GM23338 (cell line): ENCODE measurements at regions not wholly inside any gene's neighbourhood (a gene's known extent, or its start where the extent isn't known, plus 50 kb on each side); places are given as distances from the start of the nearest gene placed in this dataset.

Source experiments
- ATAC-seq: fragments of 200-7000 bp; cut with Tn5 transposase; 3 replicates; pipeline ENCODE4 v1.9.1; 2020
- DNase-seq: peaks from one replicate; pipeline ENCODE4 v3.0.0-alpha.2; 2015; ENCODE audit warnings: low spot score
- H2AFZ ChIP-seq: fragments of 200-600 bp; sonication (generic); 2 replicates; pipeline ENCODE4 v1.8.0; 2016; ENCODE audit warnings: antibody characterized with exemption, mild to moderate bottlenecking, moderate library complexity
- H3F3A ChIP-seq: fragments of 200-600 bp; sonication (generic); replicated peaks from 2 replicates; pipeline ENCODE4 v1.8.0; 2017; ENCODE audit warnings: antibody characterized with exemption, mixed run types, low read depth
- H3K27ac ChIP-seq: fragments of 200-600 bp; sonication (generic); 2 replicates; pipeline ENCODE4 v1.6.1; 2016; ENCODE audit warnings: low read depth
- H3K27me3 ChIP-seq: fragments of 200-600 bp; sonication (generic); 2 replicates; pipeline ENCODE4 v1.8.0; 2016; ENCODE audit warnings: mild to moderate bottlenecking, mixed run types, moderate library complexity; ENCODE audit not compliant: insufficient read depth
- H3K36me3 ChIP-seq: fragments of 200-600 bp; sonication (generic); 2 replicates; pipeline ENCODE4 v1.8.0; 2016; ENCODE audit warnings: mild to moderate bottlenecking; ENCODE audit not compliant: insufficient read depth
- H3K4me1 ChIP-seq: fragments of 200-600 bp; sonication (generic); 2 replicates; pipeline ENCODE4 v1.8.0; 2016; ENCODE audit warnings: mild to moderate bottlenecking, moderate library complexity; ENCODE audit not compliant: insufficient read depth
- H3K4me2 ChIP-seq: fragments of 200-600 bp; sonication (generic); 2 replicates; pipeline ENCODE4 v1.7.1; 2017; ENCODE audit warnings: mixed run types
- H3K4me3 ChIP-seq: fragments of 200-600 bp; sonication (generic); 2 replicates; pipeline ENCODE4 v1.6.1; 2016; ENCODE audit warnings: mixed run types
- H3K79me2 ChIP-seq: fragments of 200-600 bp; sonication (generic); replicated peaks from 2 replicates; pipeline ENCODE4 v1.8.0; 2017; ENCODE audit warnings: mild to moderate bottlenecking; ENCODE audit not compliant: insufficient read depth
- H3K9me2 ChIP-seq: fragments of 200-600 bp; sonication (generic); 2 replicates; pipeline ENCODE4 v1.8.0; 2017; ENCODE audit not compliant: insufficient read depth
- H4K20me1 ChIP-seq: fragments of 200-600 bp; sonication (generic); replicated peaks from 2 replicates; pipeline ENCODE4 v1.8.0; 2017; ENCODE audit warnings: mild to moderate bottlenecking; ENCODE audit not compliant: insufficient read depth
- H3K27ac Mint-ChIP-seq: 2 replicates; pipeline ENCODE4 v1.8.0; 2020; ENCODE audit warnings: inconsistent platforms, mild to moderate bottlenecking, moderate library complexity, mixed read lengths
- H3K27me3 Mint-ChIP-seq: 3 replicates; pipeline ENCODE4 v1.8.0; 2022; ENCODE audit warnings: low read depth, mild to moderate bottlenecking, moderate library complexity, mixed read lengths, inconsistent platforms; ENCODE audit not compliant: insufficient read depth, poor library complexity
- H3K36me3 Mint-ChIP-seq: 3 replicates; pipeline ENCODE4 v1.8.0; 2021; ENCODE audit warnings: low read depth, mild to moderate bottlenecking, inconsistent platforms, moderate library complexity, mixed read lengths
- H3K4me1 Mint-ChIP-seq: 3 replicates; pipeline ENCODE4 v1.8.0; 2020; ENCODE audit warnings: mild to moderate bottlenecking, inconsistent platforms, mixed read lengths
- H3K4me3 Mint-ChIP-seq: 3 replicates; pipeline ENCODE4 v1.8.0; 2021; ENCODE audit warnings: moderate library complexity, mild to moderate bottlenecking, inconsistent platforms, mixed read lengths
- H3K9me3 Mint-ChIP-seq: 3 replicates; pipeline ENCODE4 v1.8.0; 2020; ENCODE audit warnings: moderate library complexity, mild to moderate bottlenecking, inconsistent platforms, mixed read lengths
- CREB1 ChIP-seq: fragments of 250-450 bp; sonication (Bioruptor Pico); IDR thresholded peaks from 2 replicates; pipeline ENCODE4 v1.5.0; 2020; ENCODE audit warnings: low read depth, mild to moderate bottlenecking, moderate library complexity
- CTCF ChIP-seq, 2 experiments: fragments of 200-600 bp in 1 of 2; sonication (generic) in 1 of 2; conservative IDR thresholded peaks; 2 replicates each; pipeline versions ENCODE4 v1.5.1 to v1.6.1; 2016 to 2017; ENCODE audit warnings: antibody characterized with exemption in 2 of 2, low read depth in 2 of 2, mild to moderate bottlenecking in 2 of 2, moderate library complexity in 1 of 2
- ETS1 ChIP-seq: IDR thresholded peaks from 2 replicates; pipeline ENCODE4 v1.6.1; 2016; ENCODE audit warnings: antibody characterized with exemption
- EZH2 ChIP-seq: fragments of 200-600 bp; sonication (generic); IDR thresholded peaks from one replicate; pipeline ENCODE4 v1.8.0; 2017; ENCODE audit warnings: antibody characterized with exemption, mild to moderate bottlenecking, low read depth; ENCODE audit not compliant: unreplicated experiment
- JUNB ChIP-seq: IDR thresholded peaks from one replicate; pipeline ENCODE4 v1.6.1; 2016; ENCODE audit warnings: antibody characterized with exemption; ENCODE audit not compliant: unreplicated experiment
- NANOG ChIP-seq: IDR thresholded peaks from 2 replicates; pipeline ENCODE4 v1.6.1; 2016; ENCODE audit warnings: antibody characterized with exemption, borderline replicate concordance
- POLR2AphosphoS5 ChIP-seq: IDR thresholded peaks from 2 replicates; pipeline ENCODE4 v1.6.1; 2016; ENCODE audit warnings: antibody characterized with exemption, low read depth
- REST ChIP-seq: IDR thresholded peaks from one replicate; pipeline ENCODE4 v1.6.1; 2018; ENCODE audit warnings: antibody characterized with exemption; ENCODE audit not compliant: unreplicated experiment
- STAT1 ChIP-seq: IDR thresholded peaks from one replicate; pipeline ENCODE4 v1.6.1; 2016; ENCODE audit warnings: antibody characterized with exemption; ENCODE audit not compliant: unreplicated experiment
- ZNF114 ChIP-seq: fragments of 250-450 bp; sonication (Bioruptor Pico); IDR thresholded peaks from 2 replicates; pipeline ENCODE4 v1.5.0; 2020; ENCODE audit warnings: mild to moderate bottlenecking, moderate library complexity
- ZNF331 ChIP-seq: fragments of 250-450 bp; sonication (Bioruptor Pico); IDR thresholded peaks from 2 replicates; pipeline ENCODE4 v1.5.0; 2020; ENCODE audit warnings: low read depth, mild to moderate bottlenecking, moderate library complexity
- ZNF462 ChIP-seq: fragments of 250-450 bp; sonication (Bioruptor Pico); IDR thresholded peaks from 2 replicates; pipeline ENCODE4 v1.5.0; 2020; ENCODE audit warnings: mild to moderate bottlenecking, moderate library complexity

- no peak for TF ChIP-seq ETS1
- no peak for TF ChIP-seq CREB1 (CRISPR knock-in tag)
- TF ChIP-seq NANOG: no peak
Observed at GRCh38 chr2:228581731-228582130, 400.2 kb upstream of the SPHKAP start (continued).

- no peaks in the 10 kb centered on the region for H3K4me1 Mint-ChIP-seq
- no peak for ATAC-seq
- TF ChIP-seq REST: no peak
- no peak for TF ChIP-seq EZH2
- TF ChIP-seq POLR2AphosphoS5: no peak
- no peak for TF ChIP-seq ZNF331
- no peak for TF ChIP-seq ZNF462 (CRISPR knock-in tag)
- no peak for TF ChIP-seq CTCF (conservative IDR thresholded peaks at IDR 0.05; ENCODE audit: low read depth in 2 of 2)
- TF ChIP-seq ZNF114: no peak
- TF ChIP-seq STAT1: no peak
- no peak for TF ChIP-seq ETS1
- no peak for TF ChIP-seq CREB1 (CRISPR knock-in tag)
- no peak for TF ChIP-seq JUNB
Observed at GRCh38 chr2:228575897-228576296, 394.4 kb upstream of the SPHKAP start.

More at GRCh38 chr2:228575897-228576296, 394.4 kb upstream of the SPHKAP start:
- Histone ChIP-seq H3K4me3 (no peak overlapping the region), H3K27me3 (no peaks in the 10 kb centered on the region), H3K36me3 (no peaks in the 10 kb centered on the region), H3K79me2 (no peaks in the 10 kb centered on the region), H2AFZ (peak overlapping the region; percentile 48; the same call in 1 of the 2 replicates), H3K9me2 (no peaks in the 10 kb centered on the region), H3K27ac (no peak overlapping the region), H4K20me1 (no peaks in the 10 kb centered on the region), H3F3A (no peaks in the 10 kb centered on the region), H3K4me1 (no peaks in the 10 kb centered on the region), H3K4me2 (no peak overlapping the region)
- DNase-seq: no peak
- H3K27ac Mint-ChIP-seq: no peak overlapping the region
- H3K9me3 Mint-ChIP-seq: peaks cover 3% of the 10 kb centered on the region; the same call in 2 of the 3 replicates
- H3K27me3 Mint-ChIP-seq: no peaks in the 10 kb centered on the region
- H3K4me3 Mint-ChIP-seq: no peak overlapping the region
- H3K36me3 Mint-ChIP-seq: no peaks in the 10 kb centered on the region; the same call in 2 of the 3 replicates
